HG02759 (cell line): ENCODE measurements at regions not wholly inside any gene's neighbourhood (a gene's known extent, or its start where the extent isn't known, plus 50 kb on each side); places are given as distances from the start of the nearest gene placed in this dataset.
A peak's percentile ranks its signal among the peaks of the same experiment; 100 is the strongest.
"Not testable (repeated sequence)": the region's sequence is repeated elsewhere in the genome, so short reads cannot be mapped to it uniquely, and the experiment has no call there.

Source experiments
- ATAC-seq: cut with Tn5 transposase; IDR thresholded peaks from one replicate; pipeline ENCODE4 v1.9.1; 2021; ENCODE audit warnings: mild to moderate bottlenecking, moderate library complexity; ENCODE audit not compliant: unreplicated experiment

- ATAC-seq = no peak
These were observed 78.7 kb upstream of the SLC1A4 start for GRCh38 chr2:64910523-64910922.

DNA sequence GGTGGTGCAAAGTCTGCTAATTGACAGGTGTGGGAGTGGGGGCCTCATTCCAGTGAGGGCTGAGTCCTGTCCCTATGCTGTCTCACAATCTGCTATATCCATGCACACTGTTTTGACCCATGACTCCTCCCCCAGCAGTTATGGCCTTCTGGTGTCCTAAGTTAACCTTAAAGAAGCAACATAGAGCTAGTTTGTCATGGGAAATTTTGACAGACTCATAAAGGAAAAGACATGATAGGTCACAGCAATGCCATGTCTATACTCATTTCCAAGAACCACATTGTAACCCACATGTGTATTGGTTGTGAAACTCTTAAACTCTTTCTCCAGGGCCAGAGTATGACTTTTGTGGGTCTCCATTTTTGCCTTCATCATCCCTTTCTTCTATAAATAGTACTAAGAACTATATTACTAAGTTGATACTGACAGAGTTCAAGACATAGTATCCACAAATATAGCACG lies 78.2 kb upstream of the SLC1A4 start:
- ATAC-seq = peak; percentile 16

GRCh38 chr2:64913357-64913869 lies 75.8 kb upstream of the SLC1A4 start:
- no peak for ATAC-seq

GRCh38 chr2:64914247-64914646 lies 75.0 kb upstream of the SLC1A4 start:
- no peak for ATAC-seq

- peak; percentile 57 for ATAC-seq
These were observed 74.3 kb upstream of the SLC1A4 start for GRCh38 chr2:64914735-64915509.

GRCh38 chr2:64915510-64915900 lies 73.7 kb upstream of the SLC1A4 start:
- peak; percentile 3 for ATAC-seq

GRCh38 chr2:64918220-64918886 lies 70.8 kb upstream of the SLC1A4 start:
- no peak for ATAC-seq

- ATAC-seq = no peak
These were observed 69.9 kb upstream of the SLC1A4 start for GRCh38 chr2:64919261-64919660.

DNA sequence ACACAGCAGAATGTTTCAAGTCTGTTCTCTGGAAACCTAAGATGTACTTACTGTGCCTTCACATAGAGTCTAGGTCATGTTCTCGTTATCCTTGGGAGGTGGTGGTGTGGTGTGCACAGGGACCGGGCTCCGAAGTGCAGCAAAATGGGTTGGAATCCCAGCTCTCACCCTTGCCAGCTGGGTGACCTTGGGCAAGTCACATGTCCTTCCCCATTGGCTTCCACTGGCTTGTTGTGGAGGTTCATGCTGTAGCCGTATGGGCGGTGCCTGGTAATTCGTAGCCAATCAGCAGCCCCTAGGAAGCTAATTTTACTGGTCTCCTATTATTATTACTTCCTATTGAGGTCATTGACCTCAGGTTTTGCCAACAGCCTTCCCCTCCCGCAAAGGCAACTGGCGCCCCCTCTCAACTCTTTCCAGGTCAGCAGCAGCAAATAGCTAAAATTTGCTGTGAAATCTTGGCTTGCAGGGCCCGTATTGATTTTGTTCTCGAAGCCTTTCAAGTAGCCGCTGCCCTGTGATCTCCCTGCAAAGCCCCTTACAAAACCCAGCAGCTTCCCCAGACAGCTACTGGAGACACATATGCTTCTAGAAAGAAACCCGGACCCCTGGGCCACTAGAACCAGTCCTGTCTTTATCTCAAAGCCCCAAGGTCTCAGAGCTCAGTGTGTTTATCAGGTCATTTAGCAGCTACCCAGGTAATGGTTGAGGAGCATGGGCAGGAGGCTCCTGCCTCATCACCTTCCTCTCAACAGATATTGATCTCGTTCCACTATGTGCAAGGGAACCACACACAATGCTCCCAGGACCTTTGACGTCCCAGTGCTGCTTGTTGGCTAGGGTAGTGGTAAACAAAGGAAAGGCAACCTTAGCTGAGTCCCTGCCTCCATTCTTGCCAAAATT lies 66.5 kb upstream of the SLC1A4 start:
- no peak for ATAC-seq

GRCh38 chr2:64923385-64923710 lies 65.9 kb upstream of the SLC1A4 start:
- ATAC-seq = no peak

- ATAC-seq = no peak
These were observed 64.8 kb upstream of the SLC1A4 start for GRCh38 chr2:64924170-64924934.

- ATAC-seq = not testable (repeated sequence)
These were observed 63.1 kb upstream of the SLC1A4 start for GRCh38 chr2:64925930-64926722.

GRCh38 chr2:64928813-64929212 lies 60.4 kb upstream of the SLC1A4 start:
- ATAC-seq = no peak

- no peak for ATAC-seq
These were observed 59.9 kb upstream of the SLC1A4 start for GRCh38 chr2:64929333-64929732.

DNA sequence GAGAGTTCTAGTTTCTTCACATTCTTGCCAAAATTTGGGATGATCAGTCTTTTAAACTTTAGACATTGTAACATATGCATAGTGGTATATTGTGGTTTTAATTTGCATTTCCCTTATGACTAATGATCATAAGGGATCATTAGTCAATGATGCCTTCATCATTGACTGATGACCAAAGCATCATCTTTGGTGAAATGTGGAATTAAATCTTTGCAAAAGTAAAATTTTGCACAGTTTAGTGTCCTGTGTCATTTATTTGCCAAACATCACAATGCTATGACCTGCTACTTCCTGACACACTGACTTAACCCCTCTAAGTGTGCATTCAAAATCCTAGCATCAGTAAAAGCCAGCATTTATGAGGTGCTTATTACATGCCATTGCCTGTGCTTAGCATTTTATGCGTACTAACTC lies 58.9 kb upstream of the SLC1A4 start:
- no peak for ATAC-seq

GRCh38 chr2:64931246-64932115 lies 57.7 kb upstream of the SLC1A4 start:
- no peak for ATAC-seq

DNA sequence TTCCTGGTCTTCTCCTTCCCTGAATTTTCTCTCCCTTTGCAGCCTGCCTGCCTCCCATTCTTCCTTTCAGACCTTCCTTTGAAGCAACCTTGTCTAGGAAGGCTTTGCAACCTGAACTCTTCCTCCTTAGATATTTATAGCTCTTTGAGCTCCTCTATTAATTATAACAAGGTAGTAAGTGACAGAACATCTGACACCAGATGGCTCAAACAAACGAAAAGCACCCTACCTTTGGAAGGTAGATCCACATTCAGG lies 57.2 kb upstream of the SLC1A4 start:
- no peak for ATAC-seq

DNA sequence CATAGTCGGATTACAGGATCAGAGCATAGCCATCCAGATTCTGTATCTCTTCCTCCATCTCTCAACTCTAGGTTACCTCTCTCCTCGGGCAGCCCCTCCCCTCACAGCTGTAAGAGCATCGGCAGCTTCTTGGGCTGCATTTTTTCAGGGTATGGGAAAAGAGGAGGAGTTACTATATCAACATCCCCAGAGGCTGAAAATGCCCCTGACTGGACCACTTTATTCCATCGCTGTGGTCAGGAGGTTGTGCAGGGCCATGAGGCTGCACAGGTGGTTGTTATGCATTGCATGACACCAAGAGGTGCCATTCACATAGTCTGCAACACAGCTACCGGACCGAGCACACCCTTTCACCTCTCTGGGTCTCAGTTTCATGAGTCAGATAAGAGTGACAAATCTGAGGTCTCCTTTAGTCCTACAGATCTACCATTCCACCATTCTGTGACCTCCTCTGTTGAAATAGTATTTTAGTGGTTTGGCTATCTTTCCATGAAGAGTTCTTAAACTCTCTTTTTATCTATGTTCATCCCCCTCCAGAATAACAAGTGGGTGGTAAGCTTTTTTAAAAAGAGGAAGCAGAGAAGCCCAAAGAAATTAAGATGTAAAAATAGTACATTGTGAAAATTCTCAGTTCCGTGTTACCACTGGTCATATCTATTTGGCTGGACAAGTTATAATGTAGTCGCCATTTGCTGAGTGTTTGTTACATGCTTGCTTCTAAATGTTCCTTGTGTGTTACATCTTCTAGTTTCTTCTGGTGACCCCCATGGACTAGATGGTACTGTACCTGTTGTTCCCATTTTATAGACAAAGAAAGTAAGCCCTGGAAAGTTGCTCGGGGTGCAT lies 56.6 kb upstream of the SLC1A4 start:
- ATAC-seq = peak; percentile 88
